Sigmoid colon (tissue), 6 donors: ENCODE measurements at regions not wholly inside any gene's neighbourhood (a gene's known extent, or its start where the extent isn't known, plus 50 kb on each side); places are given as distances from the start of the nearest gene placed in this dataset.

Experiments
- DNase-seq: peaks from one replicate; pipeline ENCODE4 v3.0.0-alpha.2; 2019
- H3K27ac ChIP-seq, 4 donors: fragments of 200-600 bp; sonication (generic); one replicate each; pipeline ENCODE4 v1.5.1; 2016 to 2019; ENCODE audit warnings: mild to moderate bottlenecking in 1 of 4
- H3K27me3 ChIP-seq, 3 donors: fragments of 200-600 bp; sonication (generic); one replicate each; pipeline ENCODE4 v1.5.1; 2019; ENCODE audit warnings: mild to moderate bottlenecking in 1 of 3
- H3K36me3 ChIP-seq, 4 donors: fragments of 200-600 bp; sonication (generic); one replicate each; pipeline ENCODE4 v1.5.1; 2016 to 2019
- H3K4me1 ChIP-seq, 4 donors: fragments of 200-600 bp; sonication (generic); one replicate each; pipeline ENCODE4 v1.5.1; 2017 to 2019
- H3K4me3 ChIP-seq, 4 donors: fragments of 200-600 bp; sonication (generic); one replicate each; pipeline ENCODE4 v1.5.1; 2017 to 2019; ENCODE audit warnings: mild to moderate bottlenecking in 2 of 4, moderate library complexity in 1 of 4
- H3K9me3 ChIP-seq, 4 donors: fragments of 200-600 bp in 3 of 4; sonication (generic) in 3 of 4; one replicate each; pipeline versions ENCODE4 v1.5.1 to v1.6.1; 2013 to 2019
- EP300 ChIP-seq, 4 donors: sonication (generic); formaldehyde crosslinking; IDR thresholded peaks; one replicate each; pipeline ENCODE4 v1.6.1; 2017; ENCODE audit warnings: antibody characterized with exemption in 4 of 4
- POLR2A ChIP-seq, 2 donors: fragments of 450-650 bp; IDR thresholded peaks; one replicate each; pipeline ENCODE4 v1.6.1; 2016; ENCODE audit warnings: antibody characterized with exemption in 2 of 2, mild to moderate bottlenecking in 2 of 2, moderate library complexity in 2 of 2
- POLR2AphosphoS5 ChIP-seq, 4 donors: sonication (generic); formaldehyde crosslinking; IDR thresholded peaks; one replicate each; pipeline ENCODE4 v1.6.1; 2017; ENCODE audit warnings: antibody characterized with exemption in 4 of 4
- WGBS, 2 donors: extraction: QIAGEN DNeasy Blood & Tissue Kit; methylation state at CpG; one replicate each; pipeline ENCODE4 v1.1.7; 2013; 5-methylcytosine and 5-hydroxymethylcytosine counted together
- intact Hi-C: fragments of 100-400 bp; cut with DNase I; formaldehyde crosslinking; loops from one replicate; pipeline ENCODE4 v1.15.1; 2023
- TF ChIP-seq, protein P1 (sequence below), 4 experiments: fragments of 450-650 bp in 3 of 4; fragments of 200-600 bp in 1 of 4; IDR thresholded peaks; one replicate each; pipeline ENCODE4 v1.5.1; 2016 to 2019; ENCODE audit warnings: antibody characterized with exemption in 4 of 4, mild to moderate bottlenecking in 3 of 4, moderate library complexity in 2 of 4
- donor health status: healthy with polysubstance abuse.
- donor health status: healthy.

DNA sequence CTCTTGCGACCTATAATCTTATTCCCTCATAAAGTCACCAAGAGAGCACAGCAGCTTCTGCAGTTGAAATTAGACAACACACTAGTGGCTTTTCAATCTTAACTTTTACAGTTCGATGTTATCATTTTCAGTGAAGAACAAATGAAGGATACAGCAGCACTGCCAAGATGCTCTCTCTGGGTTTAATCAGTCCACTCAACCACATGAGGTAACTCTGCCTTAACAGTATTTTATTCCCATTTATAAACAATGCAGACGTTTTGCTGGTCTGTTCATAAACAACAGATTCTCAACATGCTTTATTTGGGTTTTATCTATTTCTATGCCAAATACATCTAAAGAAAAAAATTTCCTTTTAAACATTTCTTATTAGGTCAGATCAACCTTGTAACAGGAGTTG, 646.0 kb upstream of the FAM241A start:
- TF ChIP-seq POLR2AphosphoS5 (IDR thresholded peaks at IDR 0.05) (no peak), EP300 (IDR thresholded peaks at IDR 0.05) (no peak), POLR2A (IDR thresholded peaks at IDR 0.05) (no peak)
- TF ChIP-seq, protein P1, sequence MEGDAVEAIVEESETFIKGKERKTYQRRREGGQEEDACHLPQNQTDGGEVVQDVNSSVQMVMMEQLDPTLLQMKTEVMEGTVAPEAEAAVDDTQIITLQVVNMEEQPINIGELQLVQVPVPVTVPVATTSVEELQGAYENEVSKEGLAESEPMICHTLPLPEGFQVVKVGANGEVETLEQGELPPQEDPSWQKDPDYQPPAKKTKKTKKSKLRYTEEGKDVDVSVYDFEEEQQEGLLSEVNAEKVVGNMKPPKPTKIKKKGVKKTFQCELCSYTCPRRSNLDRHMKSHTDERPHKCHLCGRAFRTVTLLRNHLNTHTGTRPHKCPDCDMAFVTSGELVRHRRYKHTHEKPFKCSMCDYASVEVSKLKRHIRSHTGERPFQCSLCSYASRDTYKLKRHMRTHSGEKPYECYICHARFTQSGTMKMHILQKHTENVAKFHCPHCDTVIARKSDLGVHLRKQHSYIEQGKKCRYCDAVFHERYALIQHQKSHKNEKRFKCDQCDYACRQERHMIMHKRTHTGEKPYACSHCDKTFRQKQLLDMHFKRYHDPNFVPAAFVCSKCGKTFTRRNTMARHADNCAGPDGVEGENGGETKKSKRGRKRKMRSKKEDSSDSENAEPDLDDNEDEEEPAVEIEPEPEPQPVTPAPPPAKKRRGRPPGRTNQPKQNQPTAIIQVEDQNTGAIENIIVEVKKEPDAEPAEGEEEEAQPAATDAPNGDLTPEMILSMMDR (IDR thresholded peaks at IDR 0.05), result no peak
- Histone ChIP-seq H3K36me3 (no peaks in the 10 kb centered on the region), H3K9me3 (no peaks in the 10 kb centered on the region), H3K27ac (no peak overlapping the region), H3K4me3 (no peak overlapping the region), H3K4me1 (peaks cover 0 to 6% (median 0%) of the 10 kb centered on the region in 4 donors), H3K27me3 (no peaks in the 10 kb centered on the region)
- no peak for DNase-seq
- 61 to 68% methylated on average over 3 of the region's 3 CpGs for WGBS, 2 donors
- intact Hi-C loops, result no loop called here

GRCh38 chr4:111499706-111500105, 645.5 kb upstream of the FAM241A start:
- H3K27me3 ChIP-seq, result no peaks in the 10 kb centered on the region
- 71 to 80% methylated on average over 1 of the region's 1 CpG for WGBS, 2 donors
- no peak overlapping the region for H3K4me3 ChIP-seq
- intact Hi-C loops, result no loop called here
- H3K9me3 ChIP-seq, result no peaks in the 10 kb centered on the region
- H3K27ac ChIP-seq, result no peak overlapping the region
- H3K4me1 ChIP-seq, result peaks cover 0 to 6% (median 0%) of the 10 kb centered on the region in 4 donors
- no peaks in the 10 kb centered on the region for H3K36me3 ChIP-seq
- DNase-seq, result no peak
- TF ChIP-seq POLR2AphosphoS5 (IDR thresholded peaks at IDR 0.05) (no peak), EP300 (IDR thresholded peaks at IDR 0.05) (no peak), POLR2A (IDR thresholded peaks at IDR 0.05) (no peak)
- TF ChIP-seq, protein P1 (IDR thresholded peaks at IDR 0.05), result no peak

DNA sequence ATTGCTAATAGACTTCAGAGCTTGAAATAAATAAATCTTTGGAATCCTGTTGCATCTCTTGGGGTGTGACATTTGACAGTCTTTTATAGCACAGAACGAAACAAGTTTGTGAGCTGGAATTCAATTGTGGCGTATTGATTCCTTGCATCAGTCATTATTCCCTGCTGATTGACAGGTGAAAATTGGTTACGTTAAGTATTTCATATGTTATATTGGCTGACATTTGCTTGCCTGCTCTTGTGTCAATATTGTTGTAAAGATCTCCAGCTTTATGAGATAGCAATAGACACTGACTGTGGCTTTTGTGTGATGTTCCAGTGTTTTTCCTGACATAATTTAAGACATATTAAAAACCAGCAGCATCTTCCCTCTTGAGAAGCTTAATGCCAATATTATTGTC, 644.4 kb upstream of the FAM241A start:
- Histone ChIP-seq H3K27ac (no peak overlapping the region), H3K4me3 (no peak overlapping the region), H3K9me3 (no peaks in the 10 kb centered on the region), H3K27me3 (no peaks in the 10 kb centered on the region), H3K36me3 (no peaks in the 10 kb centered on the region), H3K4me1 (peaks cover 0 to 6% (median 0%) of the 10 kb centered on the region in 4 donors)
- no peak for DNase-seq
- TF ChIP-seq, protein P1 (IDR thresholded peaks at IDR 0.05), result no peak
- TF ChIP-seq POLR2AphosphoS5 (IDR thresholded peaks at IDR 0.05), result no peak
- no peak for TF ChIP-seq POLR2A (IDR thresholded peaks at IDR 0.05)
- TF ChIP-seq EP300 (IDR thresholded peaks at IDR 0.05), result no peak
- intact Hi-C loops, result no loop called here
- 46 to 81% methylated on average over 3 of the region's 3 CpGs for WGBS, 2 donors

DNA sequence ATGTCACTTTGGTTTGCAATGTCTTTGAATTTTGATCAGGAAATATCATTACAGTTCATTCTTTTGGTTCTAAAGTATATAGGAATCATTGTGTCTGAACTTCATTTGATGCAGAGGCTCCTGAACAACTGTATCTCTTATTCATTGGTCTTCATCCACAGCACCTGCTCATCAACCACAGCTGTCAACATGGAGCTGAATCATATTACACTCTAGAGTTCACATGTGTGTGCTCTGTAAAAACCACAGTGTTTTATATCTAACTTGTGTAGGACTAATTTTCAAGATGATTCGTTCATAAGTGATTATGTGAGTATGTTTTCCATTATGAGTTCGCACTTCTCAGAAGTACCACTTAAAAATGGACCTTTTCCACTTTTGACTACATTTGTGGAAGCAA, 643.3 kb upstream of the FAM241A start:
- WGBS, 2 donors, result 83% methylated on average over 2 of the region's 2 CpGs
- no peaks in the 10 kb centered on the region for H3K9me3 ChIP-seq
- H3K36me3 ChIP-seq, result no peaks in the 10 kb centered on the region
- intact Hi-C loops, result no loop called here
- no peak for DNase-seq
- peaks cover 0 to 6% (median 0%) of the 10 kb centered on the region in 4 donors for H3K4me1 ChIP-seq
- H3K4me3 ChIP-seq, result no peak overlapping the region
- TF ChIP-seq POLR2A (IDR thresholded peaks at IDR 0.05), result no peak
- no peak for TF ChIP-seq POLR2AphosphoS5 (IDR thresholded peaks at IDR 0.05)
- TF ChIP-seq EP300 (IDR thresholded peaks at IDR 0.05), result no peak
- TF ChIP-seq, protein P1 (IDR thresholded peaks at IDR 0.05), result no peak
- no peak overlapping the region for H3K27ac ChIP-seq
- no peaks in the 10 kb centered on the region for H3K27me3 ChIP-seq

GRCh38 chr4:111502626-111503025, 642.6 kb upstream of the FAM241A start:
- WGBS, 2 donors, result 84 to 87% methylated on average over 2 of the region's 2 CpGs
- H3K27ac ChIP-seq, result no peak overlapping the region
- TF ChIP-seq EP300 (IDR thresholded peaks at IDR 0.05) (no peak), POLR2AphosphoS5 (IDR thresholded peaks at IDR 0.05) (no peak), POLR2A (IDR thresholded peaks at IDR 0.05) (no peak)
- TF ChIP-seq, protein P1 (IDR thresholded peaks at IDR 0.05), result no peak
- H3K4me1 ChIP-seq, result peaks cover 0 to 6% (median 0%) of the 10 kb centered on the region in 4 donors
- H3K27me3 ChIP-seq, result no peaks in the 10 kb centered on the region
- H3K36me3 ChIP-seq, result no peaks in the 10 kb centered on the region
- intact Hi-C loops, result no loop called here
- H3K4me3 ChIP-seq, result no peak overlapping the region
- DNase-seq, result no peak
- no peaks in the 10 kb centered on the region for H3K9me3 ChIP-seq
